ENCODE measurements at regions not wholly inside any gene's neighbourhood (a gene's known extent, or its start where the extent isn't known, plus 50 kb on each side); places are given as distances from the start of the nearest gene placed in this dataset.

GRCh38 chr7:79877874-79878465 is 256.7 kb upstream of the GNAI1 start:
- TF ChIP-seq CTCF (IDR thresholded peaks at IDR 0.05; ENCODE audit: low read depth, low read length, missing control alignments) = no peak
- in situ Hi-C loops (cut with HindIII; ENCODE audit: low sequenced_read_pairs) = no loop called here
- no peak for DNase-seq (ENCODE audit: low read depth)
- H3K4me3 ChIP-seq (ENCODE audit: low read depth, low read length) = no peak overlapping the region

GRCh38 chr7:79876848-79877252 is 257.8 kb upstream of the GNAI1 start:
- peak; percentile 92 for DNase-seq (ENCODE audit: low read depth)
- in situ Hi-C loops (cut with HindIII; ENCODE audit: low sequenced_read_pairs) = no loop called here
- no peak overlapping the region for H3K4me3 ChIP-seq (ENCODE audit: low read depth, low read length)
- TF ChIP-seq CTCF (IDR thresholded peaks at IDR 0.05; ENCODE audit: low read depth, low read length, missing control alignments) = no peak

GRCh38 chr7:79874797-79875196 is 259.8 kb upstream of the GNAI1 start:
- DNase-seq (ENCODE audit: low read depth) = no peak
- in situ Hi-C loops (cut with HindIII; ENCODE audit: low sequenced_read_pairs) = no loop called here
- TF ChIP-seq CTCF (IDR thresholded peaks at IDR 0.05; ENCODE audit: low read depth, low read length, missing control alignments) = no peak
- H3K4me3 ChIP-seq (ENCODE audit: low read depth, low read length) = no peak overlapping the region

GRCh38 chr7:79872176-79872575 is 262.5 kb upstream of the GNAI1 start:
- no peak for TF ChIP-seq CTCF (IDR thresholded peaks at IDR 0.05; ENCODE audit: low read depth, low read length, missing control alignments)
- in situ Hi-C loops (cut with HindIII; ENCODE audit: low sequenced_read_pairs) = no loop called here

GRCh38 chr7:79868010-79868409 is 266.6 kb upstream of the GNAI1 start:
- TF ChIP-seq CTCF (IDR thresholded peaks at IDR 0.05; ENCODE audit: low read depth, low read length, missing control alignments) = no peak
- no peak for DNase-seq (ENCODE audit: low read depth)
- in situ Hi-C loops (cut with HindIII; ENCODE audit: low sequenced_read_pairs) = no loop called here
- H3K4me3 ChIP-seq (ENCODE audit: low read depth, low read length) = no peak overlapping the region

More at GRCh38 chr7:79872176-79872575, 262.5 kb upstream of the GNAI1 start:
- DNase-seq (ENCODE audit: low read depth) = no peak
- no peak overlapping the region for H3K4me3 ChIP-seq (ENCODE audit: low read depth, low read length)

- H3K4me3 ChIP-seq (ENCODE audit: low read depth, low read length) = no peak overlapping the region
- TF ChIP-seq CTCF (IDR thresholded peaks at IDR 0.05; ENCODE audit: low read depth, low read length, missing control alignments) = no peak
- no peak for DNase-seq (ENCODE audit: low read depth)
- in situ Hi-C loops (cut with HindIII; ENCODE audit: low sequenced_read_pairs) = no loop called here
Measured at GRCh38 chr7:79862447-79863210, 272.0 kb upstream of the GNAI1 start.

All from astrocyte of the cerebellum (primary cell).